Calu3 (cell line): ENCODE measurements at regions not wholly inside any gene's neighbourhood (a gene's known extent, or its start where the extent isn't known, plus 50 kb on each side); places are given as distances from the start of the nearest gene placed in this dataset.

Source experiments
- BruUV-seq: library from RNA; stranded (reverse); fragments of 400-500 nt; replicated peaks from 2 replicates; lab custom pipeline; 2021; lab: Mats Ljungman, UMichigan
- CTCF ChIA-PET: fragments of 300-600 bp; sonication (Branson Sonifier 250); formaldehyde crosslinking; loops from one replicate; lab custom pipeline; 2022; ENCODE audit warnings: antibody characterized with exemption; lab: Charles Lee
- DNase-seq: peaks from one replicate; pipeline ENCODE4 v3.0.0; 2022
- H3K27ac Mint-ChIP-seq: one replicate; pipeline ENCODE4 v1.8.0; 2022; ENCODE audit warnings: mixed read lengths; ENCODE audit not compliant: unreplicated experiment
- H3K27me3 Mint-ChIP-seq: one replicate; pipeline ENCODE4 v1.8.0; 2022; ENCODE audit warnings: mixed read lengths; ENCODE audit not compliant: unreplicated experiment
- H3K36me3 Mint-ChIP-seq: one replicate; pipeline ENCODE4 v1.8.0; 2022; ENCODE audit warnings: mild to moderate bottlenecking, moderate library complexity, mixed read lengths; ENCODE audit not compliant: insufficient read depth, unreplicated experiment
- H3K4me1 Mint-ChIP-seq: one replicate; pipeline ENCODE4 v1.8.0; 2022; ENCODE audit warnings: mild to moderate bottlenecking, low read depth, mixed read lengths; ENCODE audit not compliant: unreplicated experiment
- H3K4me3 Mint-ChIP-seq: one replicate; pipeline ENCODE4 v1.8.0; 2022; ENCODE audit warnings: mild to moderate bottlenecking, low read depth, moderate library complexity, mixed read lengths; ENCODE audit not compliant: unreplicated experiment
- H3K9me3 Mint-ChIP-seq: one replicate; pipeline ENCODE4 v1.8.0; 2022; ENCODE audit warnings: low read depth, mixed read lengths; ENCODE audit not compliant: unreplicated experiment
- CTCF ChIP-seq: fragments of 200-600 bp; IDR thresholded peaks from one replicate; pipeline ENCODE4 v1.8.0; 2022; ENCODE audit warnings: antibody characterized with exemption; ENCODE audit not compliant: unreplicated experiment
- intact Hi-C: fragments of 100-400 bp; cut with micrococcal nuclease; formaldehyde crosslinking; loops from one replicate; pipeline ENCODE4 v1.10.0; 2022; ENCODE audit not compliant: unreplicated experiment

GRCh38 chr13:47179321-47179720, 282.5 kb upstream of the HTR2A start:
- CTCF ChIA-PET = no interaction called here
- Mint-ChIP-seq H3K36me3 (no peaks in the 10 kb centered on the region), H3K4me1 (peaks cover 9% of the 10 kb centered on the region), H3K4me3 (no peak overlapping the region), H3K27me3 (no peaks in the 10 kb centered on the region), H3K9me3 (no peaks in the 10 kb centered on the region), H3K27ac (no peak overlapping the region)
- BruUV-seq = no TSS peak
- DNase-seq = no peak
- no peak for TF ChIP-seq CTCF
- intact Hi-C loops = no loop called here

- CTCF ChIA-PET = no interaction called here
- Mint-ChIP-seq H3K27ac (no peak overlapping the region), H3K27me3 (no peaks in the 10 kb centered on the region), H3K4me3 (no peak overlapping the region), H3K4me1 (peaks cover 9% of the 10 kb centered on the region), H3K36me3 (no peaks in the 10 kb centered on the region), H3K9me3 (no peaks in the 10 kb centered on the region)
- TF ChIP-seq CTCF = no peak
- no peak for DNase-seq
- intact Hi-C loops = no loop called here
- no TSS peak for BruUV-seq
Measured at GRCh38 chr13:47178090-47178950, 281.5 kb upstream of the HTR2A start.

- DNase-seq = no peak
Measured at GRCh38 chr13:47175172-47175866, 278.5 kb upstream of the HTR2A start.

GRCh38 chr13:47170971-47171370, 274.1 kb upstream of the HTR2A start:
- Mint-ChIP-seq H3K4me3 (no peak overlapping the region), H3K27ac (no peak overlapping the region), H3K4me1 (peaks cover 18% of the 10 kb centered on the region), H3K9me3 (no peaks in the 10 kb centered on the region), H3K36me3 (no peaks in the 10 kb centered on the region), H3K27me3 (no peaks in the 10 kb centered on the region)
- no peak for TF ChIP-seq CTCF
- CTCF ChIA-PET = no interaction called here
- intact Hi-C loops = no loop called here
- DNase-seq = no peak
- no TSS peak for BruUV-seq

More at GRCh38 chr13:47175172-47175866, 278.5 kb upstream of the HTR2A start:
- Mint-ChIP-seq H3K27me3 (no peaks in the 10 kb centered on the region), H3K27ac (no peak overlapping the region), H3K4me3 (no peak overlapping the region), H3K4me1 (peaks cover 9% of the 10 kb centered on the region), H3K9me3 (no peaks in the 10 kb centered on the region), H3K36me3 (no peaks in the 10 kb centered on the region)
- no peak for TF ChIP-seq CTCF
- intact Hi-C loops = no loop called here
- CTCF ChIA-PET = no interaction called here
- BruUV-seq = no TSS peak
